H1 (cell line): ENCODE measurements at regions not wholly inside any gene's neighbourhood (a gene's known extent, or its start where the extent isn't known, plus 50 kb on each side); places are given as distances from the start of the nearest gene placed in this dataset.

Experiments used
- CTCF ChIA-PET: fragments of 300-600 bp; sonication (Branson Sonifier 250); formaldehyde crosslinking; loops from one replicate; lab custom pipeline; 2021; ENCODE audit not compliant: partially characterized antibody; lab: Charles Lee
- POLR2A ChIA-PET: fragments of 300-600 bp; sonication (Branson Sonifier 250); formaldehyde crosslinking; loops from one replicate; lab custom pipeline; 2021; ENCODE audit warnings: inconsistent platforms; ENCODE audit not compliant: partially characterized antibody; lab: Charles Lee
- DNase-seq, 2 experiments: peaks; one replicate each; pipeline versions ENCODE4 v3.0.0 to v3.0.0-alpha.2; 2010 to 2022; ENCODE audit warnings: low spot score in 2 of 2, low read depth in 1 of 2, mixed read lengths in 1 of 2
- FAIRE-seq: peaks from 2 replicates; lab custom pipeline; 2011; peaks lifted over from hg19 to GRCh38; lab: Jason Lieb, UNC
- H2AFZ ChIP-seq: 2 replicates; pipeline ENCODE4 v1.8.1; 2012; ENCODE audit warnings: low read length, inconsistent platforms
- H2AK5ac ChIP-seq: 2 replicates; pipeline ENCODE4 v1.6.1; 2013; ENCODE audit warnings: low read depth, low read length
- H2BK120ac ChIP-seq: replicated peaks from 2 replicates; pipeline ENCODE3; 2013; ENCODE audit warnings: low read depth, low read length, inconsistent platforms
- H2BK12ac ChIP-seq: 2 replicates; pipeline ENCODE4 v1.6.1; 2013; ENCODE audit warnings: low read depth, low read length
- H2BK15ac ChIP-seq: 2 replicates; pipeline ENCODE4 v1.6.1; 2013; ENCODE audit warnings: low read length
- H2BK20ac ChIP-seq: 2 replicates; pipeline ENCODE4 v1.6.1; 2013; ENCODE audit warnings: low read length
- H2BK5ac ChIP-seq: 2 replicates; pipeline ENCODE4 v1.6.1; 2013; ENCODE audit warnings: low read depth, low read length
- H3K14ac ChIP-seq: 2 replicates; pipeline ENCODE4 v1.6.1; 2013; ENCODE audit warnings: inconsistent platforms; ENCODE audit not compliant: insufficient read length
- H3K18ac ChIP-seq: 2 replicates; pipeline ENCODE4 v1.6.1; 2013; ENCODE audit warnings: low read length; ENCODE audit errors: extremely low read depth
- H3K23ac ChIP-seq: 2 replicates; pipeline ENCODE4 v1.6.1; 2013; ENCODE audit warnings: inconsistent platforms; ENCODE audit not compliant: insufficient read length
- H3K23me2 ChIP-seq: 2 replicates; pipeline ENCODE4 v1.6.1; 2013; ENCODE audit warnings: low read depth, low read length
- H3K27ac ChIP-seq: 2 replicates; pipeline ENCODE4 v1.6.1; 2011; ENCODE audit warnings: low read depth, low read length, inconsistent platforms
- H3K27me3 ChIP-seq, 4 experiments: replicated peaks in 1 of 4; 1 replicate in 1 of 4; 2 replicates in 3 of 4; pipeline versions ENCODE4 v1.6.1 to v1.8.1; 2011 to 2013; ENCODE audit warnings: low read length in 3 of 4, mild to moderate bottlenecking in 3 of 4, inconsistent platforms in 2 of 4, mixed read lengths in 2 of 4, moderate library complexity in 1 of 4; ENCODE audit not compliant: control insufficient read depth in 3 of 4, insufficient read depth in 3 of 4; ENCODE audit errors: extremely low read depth in 1 of 4
- H3K36me3 ChIP-seq, 4 experiments: 2 replicates each; pipeline versions ENCODE4 v1.6.1 to v1.8.1; 2011 to 2013; ENCODE audit warnings: mild to moderate bottlenecking in 4 of 4, low read length in 3 of 4, moderate library complexity in 2 of 4, control low read depth in 1 of 4, inconsistent platforms in 1 of 4; ENCODE audit not compliant: insufficient read depth in 4 of 4, control insufficient read depth in 2 of 4
- H3K4ac ChIP-seq: replicated peaks from 2 replicates; pipeline ENCODE3; 2013; ENCODE audit warnings: low read length, low read depth, mixed read lengths, inconsistent platforms; ENCODE audit not compliant: insufficient read length
- H3K4me1 ChIP-seq, 4 experiments: replicated peaks in 1 of 4; 1 replicate in 1 of 4; 2 replicates in 3 of 4; pipeline versions ENCODE4 v1.6.1 to v1.8.1; 2011 to 2013; ENCODE audit warnings: low read length in 3 of 4, inconsistent platforms in 2 of 4, mixed read lengths in 1 of 4; ENCODE audit not compliant: insufficient read depth in 4 of 4, control insufficient read depth in 3 of 4
- H3K4me2 ChIP-seq, 2 experiments: 2 replicates each; pipeline versions ENCODE4 v1.6.1 to v1.8.1; 2011 to 2013; ENCODE audit warnings: low read depth in 2 of 2, low read length in 2 of 2, control low read depth in 1 of 2, inconsistent platforms in 1 of 2, mild to moderate bottlenecking in 1 of 2; ENCODE audit not compliant: insufficient read depth in 1 of 2
- H3K4me3 ChIP-seq, 4 experiments: fragments of 200-600, 300-600 bp in 1 of 4; sonication (generic), shearing (Covaris generic), sonication (Bioruptor Twin) in 1 of 4; 2 replicates each; pipeline versions ENCODE4 v1.5.1 to v1.8.1; 2011 to 2016; ENCODE audit warnings: low read length in 4 of 4, low read depth in 3 of 4, control low read depth in 2 of 4, inconsistent platforms in 2 of 4, mild to moderate bottlenecking in 2 of 4, mixed read lengths in 1 of 4, moderate library complexity in 1 of 4; ENCODE audit not compliant: insufficient read depth in 2 of 4; ENCODE audit errors: extremely low read depth in 1 of 4
- H3K56ac ChIP-seq: replicated peaks from 2 replicates; pipeline ENCODE3; 2013; ENCODE audit warnings: low read depth, mild to moderate bottlenecking, mixed read lengths, low read length, inconsistent platforms; ENCODE audit not compliant: insufficient read length
- H3K79me1 ChIP-seq: 2 replicates; pipeline ENCODE4 v1.6.1; 2013; ENCODE audit warnings: low read depth, low read length, control low read depth
- H3K79me2 ChIP-seq, 2 experiments: 2 replicates each; pipeline versions ENCODE4 v1.6.1 to v1.8.1; 2012 to 2013; ENCODE audit warnings: low read length in 2 of 2, mild to moderate bottlenecking in 2 of 2, inconsistent platforms in 1 of 2; ENCODE audit not compliant: insufficient read depth in 2 of 2, control insufficient read depth in 1 of 2
- H3K9ac ChIP-seq, 4 experiments: replicated peaks in 1 of 4; 1 replicate in 1 of 4; 2 replicates in 3 of 4; pipeline versions ENCODE4 v1.6.1 to v1.8.1; 2011 to 2013; ENCODE audit warnings: low read depth in 3 of 4, low read length in 3 of 4, control low read depth in 2 of 4, mild to moderate bottlenecking in 2 of 4, moderate library complexity in 2 of 4, inconsistent platforms in 1 of 4; ENCODE audit errors: extremely low read depth in 1 of 4
- H3K9me3 ChIP-seq, 2 experiments: 2 replicates each; pipeline versions ENCODE4 v1.6.1 to v1.8.1; 2012 to 2013; ENCODE audit warnings: mild to moderate bottlenecking in 2 of 2, moderate library complexity in 2 of 2, control low read depth in 1 of 2, inconsistent platforms in 1 of 2, low read depth in 1 of 2, low read length in 1 of 2, mixed read lengths in 1 of 2; ENCODE audit not compliant: insufficient read depth in 2 of 2
- H4K20me1 ChIP-seq, 2 experiments: replicated peaks in 1 of 2; 2 replicates each; pipeline versions ENCODE3 to v1.8.1; 2011 to 2013; ENCODE audit warnings: inconsistent platforms in 2 of 2, low read length in 2 of 2, mild to moderate bottlenecking in 1 of 2; ENCODE audit not compliant: insufficient read depth in 2 of 2, control insufficient read depth in 1 of 2
- H4K5ac ChIP-seq: 2 replicates; pipeline ENCODE4 v1.6.1; 2013; ENCODE audit warnings: low read length, low read depth, mixed read lengths, inconsistent platforms; ENCODE audit not compliant: insufficient read length
- H4K8ac ChIP-seq: 2 replicates; pipeline ENCODE4 v1.8.0; 2013; ENCODE audit warnings: mild to moderate bottlenecking, moderate library complexity, low read length, inconsistent platforms; ENCODE audit not compliant: insufficient read depth; ENCODE audit errors: extremely low read depth
- H4K91ac ChIP-seq: replicated peaks from 2 replicates; pipeline ENCODE3; 2013; ENCODE audit warnings: low read length, mixed read lengths, inconsistent platforms; ENCODE audit not compliant: insufficient read length
- BRCA1 ChIP-seq: IDR thresholded peaks from 2 replicates; pipeline ENCODE4 v1.6.1; 2012; ENCODE audit warnings: low read depth, low read length, improper control_type of control experiment
- CBX8 ChIP-seq: fragments of 300-800, 300-1000 bp; sonication (generic); IDR thresholded peaks from 2 replicates; pipeline ENCODE4 v1.7.1; 2016; ENCODE audit warnings: low read depth, low read length, borderline replicate concordance
- CEBPB ChIP-seq: IDR thresholded peaks from 2 replicates; pipeline ENCODE4 v1.6.1; 2012; ENCODE audit warnings: low read depth, low read length
- KDM5A ChIP-seq: fragments of 200-600 bp; IDR thresholded peaks from 2 replicates; pipeline ENCODE4 v1.7.1; 2012; ENCODE audit warnings: mild to moderate bottlenecking, low read length, inconsistent platforms, mixed read lengths
- MAFK ChIP-seq: IDR thresholded peaks from 2 replicates; pipeline ENCODE4 v1.6.1; 2012; ENCODE audit warnings: low read depth, mild to moderate bottlenecking, improper control_type of control experiment, low read length
- NRF1 ChIP-seq: IDR thresholded peaks from 2 replicates; pipeline ENCODE4 v1.6.1; 2011; ENCODE audit warnings: mild to moderate bottlenecking, low read depth, low read length, improper control_type of control experiment
- POU5F1 ChIP-seq: IDR thresholded peaks from 2 replicates; pipeline ENCODE4 v1.6.1; 2011; ENCODE audit warnings: low read depth, mild to moderate bottlenecking, low read length, moderate library complexity
- SIX5 ChIP-seq: IDR thresholded peaks from 2 replicates; pipeline ENCODE4 v1.6.1; 2011; ENCODE audit warnings: mild to moderate bottlenecking, low read depth, low read length
- SRF ChIP-seq: IDR thresholded peaks from 2 replicates; pipeline ENCODE4 v1.6.1; 2011; ENCODE audit warnings: mild to moderate bottlenecking, low read depth, low read length, moderate library complexity
- SUZ12 ChIP-seq: fragments of 200-600 bp; sonication (generic); IDR thresholded peaks from 2 replicates; pipeline ENCODE4 v1.6.1; 2012; ENCODE audit warnings: mild to moderate bottlenecking, inconsistent platforms, low read length, moderate library complexity, mixed read lengths
- USF2 ChIP-seq: IDR thresholded peaks from 2 replicates; pipeline ENCODE4 v1.6.1; 2011; ENCODE audit warnings: low read length, improper control_type of control experiment
- YY1 ChIP-seq: IDR thresholded peaks from 2 replicates; pipeline ENCODE4 v1.6.1; 2011; ENCODE audit warnings: low read depth, mild to moderate bottlenecking, low read length
- WGBS, 2 experiments: shearing (Covaris generic) in 1 of 2; methylation state at CpG; one replicate each; pipeline versions ENCODE4 v1.1.6 to v1.1.7; 2013 to 2015; ENCODE audit warnings: low lambda C conversion rate in 2 of 2, mixed read lengths in 2 of 2, inconsistent platforms in 1 of 2, low coverage in 1 of 2, missing lambda C conversion rate in 1 of 2; ENCODE audit not compliant: insufficient replicate concordance in 2 of 2, insufficient coverage in 1 of 2, insufficient read length in 1 of 2; ENCODE audit errors: extremely low coverage in 1 of 2, missing lambda C conversion rate in 1 of 2; 5-methylcytosine and 5-hydroxymethylcytosine counted together

GRCh38 chr11:70731271-70732022 lies 333.1 kb downstream of the CTTN start:
- no peak overlapping the region for H4K91ac ChIP-seq
- no peak for TF ChIP-seq KDM5A
- TF ChIP-seq CBX8, result no peak
- no peak for TF ChIP-seq SRF
- no peak for TF ChIP-seq MAFK
- no peak for TF ChIP-seq POU5F1
- TF ChIP-seq USF2, result no peak
- TF ChIP-seq BRCA1, result no peak
- TF ChIP-seq YY1, result no peak
- TF ChIP-seq NRF1, result no peak
- TF ChIP-seq SUZ12, result no peak
- TF ChIP-seq CEBPB, result no peak
- no peak for TF ChIP-seq SIX5

More at GRCh38 chr11:70731271-70732022, 333.1 kb downstream of the CTTN start:
- Histone ChIP-seq H3K23ac (no peak overlapping the region), H4K8ac (no peak overlapping the region), H3K27ac (no peak overlapping the region), H3K79me2 (no peaks in the 10 kb centered on the region), H3K14ac (no peak overlapping the region), H2BK120ac (no peak overlapping the region), H3K4me3 (no peak overlapping the region), H3K36me3 (no peaks in the 10 kb centered on the region), H2AK5ac (no peak overlapping the region), H3K56ac (no peak overlapping the region), H2BK5ac (no peak overlapping the region), H3K4ac (no peak overlapping the region), H3K23me2 (no peaks in the 10 kb centered on the region; the same call in 1 of the 2 replicates), H2BK12ac (no peak overlapping the region), H3K9me3 (no peaks in the 10 kb centered on the region), H3K27me3 (no peaks in the 10 kb centered on the region; a peak in 1 of 7 replicates), H4K5ac (no peak overlapping the region), H2AFZ (no peak overlapping the region), H3K4me1 (peaks cover 0 to 5% (median 1%) of the 10 kb centered on the region in 4 experiments; a peak in 5 of 7 replicates), H2BK20ac (no peak overlapping the region), H3K9ac (no peak overlapping the region), H2BK15ac (no peak overlapping the region), H4K20me1 (no peaks in the 10 kb centered on the region), H3K4me2 (no peak overlapping the region), H3K79me1 (no peaks in the 10 kb centered on the region; the same call in 1 of the 2 replicates), H3K18ac (no peak overlapping the region)
- DNase-seq (no peak), FAIRE-seq (no peak)
- CTCF ChIA-PET, result interaction anchor here (0.6 to 1.2 kb wide), 2 partner anchors 12 to 13 kb away, joined by 3 to 4 read pairs; no protein-coding TSS in a partner anchor
- POLR2A ChIA-PET, result no interaction called here
- WGBS, 2 experiments, result 93% methylated on average over 11 of the region's 11 CpGs; no CpG with 5 or more reads in 1 of the 2 experiments
